Progenitor cell of endocrine pancreas (in vitro differentiated cells): ENCODE measurements at regions not wholly inside any gene's neighbourhood (a gene's known extent, or its start where the extent isn't known, plus 50 kb on each side); places are given as distances from the start of the nearest gene placed in this dataset.

Experiments used
- DNase-seq: peaks from one replicate; pipeline ENCODE4 v3.0.0; 2021; ENCODE audit warnings: low spot score; ENCODE audit not compliant: unreplicated experiment
- H3K27ac Mint-ChIP-seq: 2 replicates; pipeline ENCODE4 v1.8.0; 2021; ENCODE audit warnings: mild to moderate bottlenecking, moderate library complexity, mixed read lengths
- H3K27me3 Mint-ChIP-seq: 2 replicates; pipeline ENCODE4 v1.8.0; 2021; ENCODE audit warnings: mixed read lengths
- H3K36me3 Mint-ChIP-seq: 2 replicates; pipeline ENCODE4 v1.8.0; 2022; ENCODE audit warnings: mixed read lengths; ENCODE audit not compliant: insufficient read depth
- H3K4me1 Mint-ChIP-seq: 2 replicates; pipeline ENCODE4 v1.8.0; 2021; ENCODE audit warnings: low read depth, mixed read lengths
- H3K4me3 Mint-ChIP-seq: 2 replicates; pipeline ENCODE4 v1.8.0; 2021; ENCODE audit warnings: low read depth, mild to moderate bottlenecking, moderate library complexity, mixed read lengths
- H3K9me3 Mint-ChIP-seq: 2 replicates; pipeline ENCODE4 v1.8.0; 2021; ENCODE audit warnings: low read depth, mixed read lengths
- CTCF ChIP-seq: fragments of 200-600 bp; sonication (generic); IDR thresholded peaks from one replicate; pipeline ENCODE4 v1.5.0; 2021; ENCODE audit warnings: antibody characterized with exemption, mild to moderate bottlenecking; ENCODE audit not compliant: unreplicated experiment

- TF ChIP-seq CTCF: no peak
- Mint-ChIP-seq H3K27ac (no peak overlapping the region), H3K36me3 (peaks cover 20% of the 10 kb centered on the region), H3K4me1 (peaks cover 23% of the 10 kb centered on the region), H3K27me3 (no peaks in the 10 kb centered on the region), H3K9me3 (peaks cover 30% of the 10 kb centered on the region), H3K4me3 (no peak overlapping the region)
- DNase-seq: no peak
Observed at GRCh38 chr6:106870069-106870468, 104.5 kb downstream of the CD24 start.

- H3K36me3 Mint-ChIP-seq: peaks cover 20% of the 10 kb centered on the region
- no peak for TF ChIP-seq CTCF
- no peaks in the 10 kb centered on the region for H3K27me3 Mint-ChIP-seq
- peaks cover 23% of the 10 kb centered on the region for H3K4me1 Mint-ChIP-seq
- H3K9me3 Mint-ChIP-seq: peaks cover 26% of the 10 kb centered on the region
- H3K4me3 Mint-ChIP-seq: no peak overlapping the region
- no peak for DNase-seq
- H3K27ac Mint-ChIP-seq: no peak overlapping the region
Observed at GRCh38 chr6:106869203-106869602, 105.3 kb downstream of the CD24 start.

DNA sequence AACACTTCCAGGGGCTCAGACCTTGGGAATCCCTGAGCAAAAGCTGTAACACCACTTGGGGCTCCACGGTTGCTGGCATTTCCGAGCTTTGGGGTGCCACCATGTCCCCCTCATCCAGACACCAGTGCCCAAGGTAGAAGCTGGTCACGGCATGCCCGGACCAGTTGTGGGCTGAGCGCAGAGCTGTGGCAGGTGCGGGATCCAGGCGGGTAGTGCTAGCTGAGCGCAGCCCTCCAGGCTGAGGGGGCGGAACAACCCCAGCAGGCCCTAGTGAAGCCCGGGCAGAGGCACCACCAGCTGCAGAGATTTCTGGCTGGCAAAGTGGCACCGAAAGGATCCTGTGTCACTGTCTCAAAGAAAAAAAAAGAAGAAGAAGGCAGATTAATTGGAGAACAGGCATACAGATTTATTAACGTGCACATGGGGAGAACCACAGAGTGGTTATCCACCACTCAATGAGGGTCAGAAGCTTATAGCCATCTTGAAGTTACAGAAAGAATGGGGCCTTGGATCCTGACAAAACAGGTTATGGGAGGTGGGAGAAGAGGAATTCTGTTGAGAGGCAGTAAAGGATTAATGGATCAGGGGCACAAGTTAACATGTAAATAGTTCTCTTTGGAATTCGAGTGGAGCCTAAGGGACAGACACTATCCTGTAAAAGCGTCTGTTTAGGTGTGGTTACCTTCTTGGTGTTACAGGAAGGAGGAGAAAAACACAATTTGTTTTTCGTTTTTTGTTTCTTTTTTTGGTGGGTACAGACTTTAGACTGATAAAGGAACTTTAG, 107.5 kb downstream of the CD24 start:
- Mint-ChIP-seq H3K4me3 (no peak overlapping the region), H3K9me3 (peaks cover 28% of the 10 kb centered on the region), H3K36me3 (peaks cover 25% of the 10 kb centered on the region), H3K27ac (no peak overlapping the region), H3K4me1 (peaks cover 15% of the 10 kb centered on the region), H3K27me3 (no peaks in the 10 kb centered on the region)
- no peak for TF ChIP-seq CTCF
- DNase-seq: no peak

- Mint-ChIP-seq H3K4me3 (no peak overlapping the region), H3K4me1 (peaks cover 6% of the 10 kb centered on the region), H3K27me3 (no peaks in the 10 kb centered on the region), H3K27ac (no peak overlapping the region), H3K9me3 (peaks cover 25% of the 10 kb centered on the region), H3K36me3 (peaks cover 23% of the 10 kb centered on the region)
- DNase-seq: no peak
- no peak for TF ChIP-seq CTCF
Observed at GRCh38 chr6:106862858-106863257, 111.7 kb downstream of the CD24 start.

GRCh38 chr6:106860940-106861339, 113.6 kb downstream of the CD24 start:
- H3K9me3 Mint-ChIP-seq: peaks cover 25% of the 10 kb centered on the region
- peaks cover 19% of the 10 kb centered on the region for H3K36me3 Mint-ChIP-seq
- DNase-seq: no peak
- no peak for TF ChIP-seq CTCF
- peaks cover 5% of the 10 kb centered on the region for H3K4me1 Mint-ChIP-seq
- no peaks in the 10 kb centered on the region for H3K27me3 Mint-ChIP-seq
- no peak overlapping the region for H3K27ac Mint-ChIP-seq
- no peak overlapping the region for H3K4me3 Mint-ChIP-seq
